ENCODE measurements at regions not wholly inside any gene's neighbourhood (a gene's known extent, or its start where the extent isn't known, plus 50 kb on each side); places are given as distances from the start of the nearest gene placed in this dataset.

GRCh38 chr12:17334784-17335183 lies 728.8 kb upstream of the LMO3 start:
- Mint-ChIP-seq H3K9me3 (no peaks in the 10 kb centered on the region), H3K4me1 (no peaks in the 10 kb centered on the region), H3K36me3 (ENCODE audit: low read depth) (no peaks in the 10 kb centered on the region), H3K27ac (no peak overlapping the region), H3K4me3 (no peak overlapping the region), H3K27me3 (ENCODE audit: low read depth) (no peaks in the 10 kb centered on the region)
- TF ChIP-seq CTCF (IDR thresholded peaks at IDR 0.05; ENCODE audit: unreplicated experiment in 3 of 3), result no peak

GRCh38 chr12:17333287-17333686 lies 727.3 kb upstream of the LMO3 start:
- no peaks in the 10 kb centered on the region for H3K36me3 Mint-ChIP-seq (ENCODE audit: low read depth)
- H3K4me3 Mint-ChIP-seq, result no peak overlapping the region
- H3K4me1 Mint-ChIP-seq, result no peaks in the 10 kb centered on the region
- H3K27me3 Mint-ChIP-seq (ENCODE audit: low read depth), result no peaks in the 10 kb centered on the region
- H3K9me3 Mint-ChIP-seq, result no peaks in the 10 kb centered on the region
- no peak for TF ChIP-seq CTCF (IDR thresholded peaks at IDR 0.05; ENCODE audit: unreplicated experiment in 3 of 3)
- no peak overlapping the region for H3K27ac Mint-ChIP-seq

GRCh38 chr12:17326649-17327048 lies 720.7 kb upstream of the LMO3 start:
- Mint-ChIP-seq H3K4me3 (no peak overlapping the region), H3K9me3 (no peaks in the 10 kb centered on the region), H3K27me3 (ENCODE audit: low read depth) (no peaks in the 10 kb centered on the region), H3K4me1 (no peaks in the 10 kb centered on the region), H3K27ac (no peak overlapping the region), H3K36me3 (ENCODE audit: low read depth) (no peaks in the 10 kb centered on the region)
- TF ChIP-seq CTCF (IDR thresholded peaks at IDR 0.05; ENCODE audit: unreplicated experiment in 3 of 3), result no peak

GRCh38 chr12:17322090-17322489 lies 716.1 kb upstream of the LMO3 start:
- no peak overlapping the region for H3K27ac Mint-ChIP-seq
- no peaks in the 10 kb centered on the region for H3K36me3 Mint-ChIP-seq (ENCODE audit: low read depth)
- TF ChIP-seq CTCF (IDR thresholded peaks at IDR 0.05; ENCODE audit: unreplicated experiment in 3 of 3), result no peak
- no peak overlapping the region for H3K4me3 Mint-ChIP-seq
- H3K4me1 Mint-ChIP-seq, result no peaks in the 10 kb centered on the region
- peaks cover 20% of the 10 kb centered on the region for H3K9me3 Mint-ChIP-seq
- H3K27me3 Mint-ChIP-seq (ENCODE audit: low read depth), result no peaks in the 10 kb centered on the region

- H3K27ac Mint-ChIP-seq, result no peak overlapping the region
- H3K4me3 Mint-ChIP-seq, result no peak overlapping the region
- no peak for TF ChIP-seq CTCF (IDR thresholded peaks at IDR 0.05; ENCODE audit: unreplicated experiment in 3 of 3)
- no peaks in the 10 kb centered on the region for H3K36me3 Mint-ChIP-seq (ENCODE audit: low read depth)
- H3K4me1 Mint-ChIP-seq, result no peaks in the 10 kb centered on the region
- peaks cover 22% of the 10 kb centered on the region for H3K9me3 Mint-ChIP-seq
- no peaks in the 10 kb centered on the region for H3K27me3 Mint-ChIP-seq (ENCODE audit: low read depth)
These were observed 698.8 kb upstream of the LMO3 start for GRCh38 chr12:17304503-17305347.

GRCh38 chr12:17302001-17302400 lies 696.0 kb upstream of the LMO3 start:
- no peak overlapping the region for H3K27ac Mint-ChIP-seq
- peaks cover 33% of the 10 kb centered on the region for H3K9me3 Mint-ChIP-seq
- no peaks in the 10 kb centered on the region for H3K36me3 Mint-ChIP-seq (ENCODE audit: low read depth)
- H3K4me1 Mint-ChIP-seq, result no peaks in the 10 kb centered on the region
- no peaks in the 10 kb centered on the region for H3K27me3 Mint-ChIP-seq (ENCODE audit: low read depth)
- no peak overlapping the region for H3K4me3 Mint-ChIP-seq
- no peak for TF ChIP-seq CTCF (IDR thresholded peaks at IDR 0.05; ENCODE audit: unreplicated experiment in 3 of 3)

Measured in nephron (organoid).